Non-pigmented ciliary epithelial cell (primary cell): ENCODE measurements at regions not wholly inside any gene's neighbourhood (a gene's known extent, or its start where the extent isn't known, plus 50 kb on each side); places are given as distances from the start of the nearest gene placed in this dataset.

Experiments
- DNase-seq: peaks from one replicate; pipeline ENCODE4 v3.0.0-alpha.2; 2010; ENCODE audit warnings: low read depth

GRCh38 chr14:66197276-66197675 is 288.9 kb upstream of the CCDC196 start:
- DNase-seq = no peak

- DNase-seq = no peak
Measured at GRCh38 chr14:66206554-66206953, 279.6 kb upstream of the CCDC196 start.

DNA sequence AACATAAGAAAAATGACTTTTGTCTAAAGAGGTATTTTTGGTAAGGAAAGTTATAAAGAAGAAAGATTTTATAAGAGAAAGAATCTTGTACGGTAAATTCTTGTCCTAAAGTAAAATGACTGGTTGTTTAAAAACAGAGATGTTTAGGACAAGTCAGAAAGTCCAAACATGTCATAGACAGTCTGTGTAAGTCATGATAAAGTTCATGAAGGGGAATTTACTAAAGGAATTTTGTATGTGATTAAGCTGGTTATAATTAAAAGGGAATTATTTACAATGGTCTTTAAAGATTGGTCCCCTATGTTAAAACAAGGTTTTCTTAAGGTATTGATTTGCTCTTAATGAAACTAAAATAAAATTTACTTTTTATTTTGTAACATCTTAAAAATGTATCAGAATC is 269.4 kb upstream of the CCDC196 start:
- DNase-seq = no peak

GRCh38 chr14:66219886-66220285 is 266.3 kb upstream of the CCDC196 start:
- DNase-seq = no peak

DNA sequence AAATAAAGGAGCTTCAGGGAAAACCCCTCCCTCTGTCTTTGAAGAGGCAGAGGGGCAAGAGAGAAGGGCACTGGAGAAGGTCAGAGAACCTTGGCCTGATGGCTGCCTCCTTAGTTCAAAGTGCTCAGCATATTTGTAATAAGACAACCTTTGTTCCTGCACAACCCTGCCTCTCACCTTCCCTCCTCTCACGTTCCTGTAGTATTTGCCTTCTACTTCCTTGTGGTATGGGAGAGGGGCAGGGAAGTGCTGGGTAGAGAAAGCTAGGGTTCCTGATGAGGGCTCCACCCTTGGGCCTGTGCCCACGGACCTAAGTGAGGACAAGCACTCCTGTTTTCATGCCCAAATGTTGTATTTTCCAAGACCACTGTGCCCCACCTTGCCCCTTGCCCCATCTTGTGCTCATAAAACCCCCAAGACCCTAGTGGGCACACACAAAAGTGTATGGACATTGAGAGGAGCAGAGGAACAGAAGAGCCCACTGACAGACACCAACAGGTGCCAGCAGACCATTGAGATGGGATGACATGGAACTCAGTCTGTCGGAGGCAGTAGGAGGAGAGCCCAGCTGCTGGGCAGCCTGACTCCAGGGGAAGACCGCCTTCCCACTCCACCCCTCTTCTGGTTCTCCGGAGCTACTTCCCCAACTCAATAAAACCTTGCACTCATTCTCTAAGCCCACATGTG is 261.5 kb upstream of the CCDC196 start:
- DNase-seq = no peak

DNA sequence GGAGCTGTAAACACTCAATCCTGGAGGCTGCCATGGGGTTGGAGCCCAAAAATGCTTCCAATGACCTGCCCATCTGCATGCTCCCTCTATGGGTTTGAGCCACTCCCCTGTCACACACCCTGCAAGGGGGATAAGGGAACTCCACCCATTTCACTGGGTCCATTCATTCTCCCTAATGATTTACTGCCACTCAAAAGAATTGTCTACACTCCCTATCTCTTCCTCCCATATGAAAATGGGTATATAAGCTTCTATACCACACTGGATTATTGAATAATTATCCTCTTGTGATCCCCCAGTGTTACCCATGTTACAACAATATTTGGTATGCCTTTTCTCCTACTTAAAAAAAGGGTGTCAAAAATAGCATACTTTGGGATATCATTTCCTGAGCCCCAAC is 260.8 kb upstream of the CCDC196 start:
- DNase-seq = no peak

DNA sequence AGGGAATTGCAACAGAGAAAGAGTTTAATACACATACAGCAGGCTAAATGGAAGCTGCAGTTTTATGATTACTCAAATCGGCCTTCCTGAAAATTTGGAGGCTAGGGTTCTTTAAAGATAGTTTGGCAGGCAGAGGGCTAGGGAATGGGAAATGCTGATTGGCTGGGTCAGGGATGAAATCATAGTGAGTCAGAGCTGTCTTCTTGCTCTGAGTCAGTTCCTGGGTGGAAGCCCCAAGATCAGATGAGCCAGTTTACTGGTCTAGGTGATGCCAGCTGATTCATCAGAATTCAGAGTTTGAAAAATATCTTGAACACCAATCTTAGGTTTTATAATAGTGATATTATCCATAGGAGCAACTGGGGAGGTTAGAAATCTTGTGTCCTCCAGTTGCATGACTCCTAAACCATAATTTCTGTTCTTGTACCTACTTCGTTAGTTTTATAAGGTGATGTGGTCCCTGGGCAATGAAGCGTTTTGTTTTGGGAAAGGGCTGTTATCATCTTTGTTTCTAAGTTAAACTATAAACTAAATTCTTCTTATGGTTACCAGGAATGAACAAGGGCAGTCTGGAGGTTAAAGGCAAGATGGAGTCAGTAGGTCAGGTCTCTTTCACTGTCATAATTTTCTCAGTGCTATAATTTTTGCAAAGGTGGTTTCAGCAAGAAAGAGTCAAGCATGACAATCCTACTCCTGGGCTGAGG is 257.8 kb upstream of the CCDC196 start:
- DNase-seq = no peak

- DNase-seq = no peak
Measured at GRCh38 chr14:66231820-66232219, 254.4 kb upstream of the CCDC196 start.

- no peak for DNase-seq
Measured at GRCh38 chr14:66233591-66233990, 252.6 kb upstream of the CCDC196 start.

DNA sequence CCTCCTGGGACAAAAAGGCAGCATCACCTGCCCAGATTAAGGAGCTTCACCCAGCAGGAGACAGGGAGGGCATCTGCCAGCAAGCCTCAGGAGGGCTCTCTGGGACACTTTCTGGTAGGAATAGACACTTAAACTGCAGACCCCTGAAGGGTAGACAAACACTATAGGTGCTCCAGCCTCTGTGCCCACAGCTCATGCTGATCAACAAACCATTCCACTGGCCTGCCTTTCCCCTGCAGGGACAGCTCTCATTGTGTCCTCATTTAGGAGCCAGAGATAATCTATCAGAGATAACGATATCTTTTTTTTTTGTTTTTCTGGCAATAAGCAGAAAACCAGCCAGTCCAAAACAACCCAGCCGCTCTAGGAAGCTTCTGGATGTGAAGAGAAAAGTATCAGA is 251.8 kb upstream of the CCDC196 start:
- no peak for DNase-seq

- DNase-seq = no peak
Measured at GRCh38 chr14:66237741-66238140, 248.4 kb upstream of the CCDC196 start.

DNA sequence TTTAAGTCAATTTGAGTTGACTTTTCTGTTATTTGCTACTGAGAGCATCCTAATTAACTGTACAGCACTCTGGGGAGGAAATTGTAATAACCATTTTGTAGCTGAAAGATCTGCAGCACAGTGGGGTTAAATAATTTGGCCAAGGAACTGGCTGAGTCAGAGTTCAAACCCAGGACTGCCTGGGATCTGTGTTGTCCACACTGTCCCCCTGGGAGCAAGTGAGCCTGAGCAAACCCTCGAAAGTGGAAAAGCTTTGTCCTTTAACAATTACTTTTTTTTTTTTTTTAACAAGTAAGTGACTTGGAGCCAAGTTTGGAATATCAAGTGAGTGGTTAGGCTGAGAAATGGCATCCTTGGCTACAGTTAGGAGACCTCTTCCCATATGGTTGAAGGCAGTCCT is 247.2 kb upstream of the CCDC196 start:
- no peak for DNase-seq

DNA sequence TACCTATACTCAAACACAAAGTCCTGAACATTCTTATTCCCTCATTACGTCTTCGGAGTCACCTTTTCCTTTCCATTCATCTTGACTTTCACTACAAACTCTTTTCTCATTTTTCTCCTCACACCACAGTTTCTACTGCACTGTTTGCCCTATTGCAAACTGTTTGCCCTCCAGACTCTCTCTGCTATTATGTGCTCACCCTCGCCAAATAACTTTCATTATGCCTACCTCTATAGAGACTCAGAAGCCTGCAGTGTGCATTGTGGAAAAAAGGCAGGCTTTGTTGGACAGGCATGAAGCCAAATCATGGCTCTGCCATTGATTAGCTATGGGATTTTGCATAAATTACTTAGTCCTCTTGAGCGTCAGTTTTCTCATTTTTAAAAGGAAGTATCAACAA is 246.6 kb upstream of the CCDC196 start:
- no peak for DNase-seq

DNA sequence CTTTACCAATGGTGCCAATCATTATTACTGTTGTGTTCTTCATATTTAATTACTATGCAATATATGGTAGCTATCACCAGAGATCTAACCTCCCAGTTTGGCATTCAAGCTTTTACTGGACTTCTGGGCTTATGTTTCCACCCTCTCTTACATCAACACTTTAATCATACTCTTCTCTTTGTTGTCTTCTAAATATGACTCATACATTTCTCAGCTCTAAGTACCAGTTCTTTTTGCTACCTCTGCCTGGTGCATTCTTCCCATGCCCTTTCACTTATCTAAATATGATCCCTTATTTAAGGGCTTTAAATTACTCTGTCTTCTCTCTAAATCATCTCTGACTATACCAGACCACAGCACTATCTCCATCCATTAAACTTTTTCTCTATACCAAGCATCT is 246.1 kb upstream of the CCDC196 start:
- no peak for DNase-seq

DNA sequence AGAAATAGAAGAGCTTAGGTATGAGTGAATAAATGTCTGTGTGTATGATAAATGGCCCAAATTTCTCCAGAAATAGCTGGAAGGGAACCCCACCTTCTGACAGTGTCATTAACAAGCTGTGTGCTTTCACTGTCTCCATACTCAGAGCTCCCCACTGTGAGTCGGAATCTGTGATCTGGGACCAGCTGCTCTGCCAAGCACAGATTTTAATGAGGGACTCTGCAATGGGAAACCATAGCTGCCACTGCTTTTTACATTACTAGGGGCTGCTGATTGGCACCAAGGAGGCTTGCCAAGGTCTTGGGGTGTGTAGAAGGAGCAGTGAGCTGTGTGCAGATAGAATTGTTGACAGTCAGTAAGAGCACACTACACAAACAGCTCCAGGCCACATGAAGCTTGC is 244.2 kb upstream of the CCDC196 start:
- DNase-seq = no peak

GRCh38 chr14:66244834-66245233 is 241.3 kb upstream of the CCDC196 start:
- no peak for DNase-seq

DNA sequence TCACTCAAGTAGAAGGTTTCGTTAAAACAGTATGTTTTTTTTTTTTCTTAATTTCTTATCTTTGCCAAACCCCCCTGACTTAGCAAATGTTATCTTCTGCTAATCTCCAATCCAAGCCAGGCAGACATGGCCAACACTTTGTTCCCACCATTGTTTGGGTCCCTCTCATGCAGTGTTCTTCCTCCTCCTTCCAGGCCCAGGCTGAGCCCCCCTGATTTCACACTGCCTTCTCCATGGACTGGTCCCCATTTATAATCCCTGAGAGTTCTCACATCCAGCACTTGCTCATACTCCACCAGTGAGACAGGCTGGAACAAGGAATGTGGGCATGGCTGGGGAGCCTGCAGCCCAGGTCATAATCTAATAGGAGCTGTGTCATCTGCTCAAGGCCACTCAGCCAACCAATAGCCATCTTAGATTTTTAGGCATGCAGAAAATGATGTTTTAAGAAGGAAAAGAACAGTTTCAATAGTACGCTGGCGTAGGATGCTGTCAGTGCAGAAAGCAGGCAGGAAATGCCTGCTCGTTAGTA is 238.4 kb upstream of the CCDC196 start:
- no peak for DNase-seq

DNA sequence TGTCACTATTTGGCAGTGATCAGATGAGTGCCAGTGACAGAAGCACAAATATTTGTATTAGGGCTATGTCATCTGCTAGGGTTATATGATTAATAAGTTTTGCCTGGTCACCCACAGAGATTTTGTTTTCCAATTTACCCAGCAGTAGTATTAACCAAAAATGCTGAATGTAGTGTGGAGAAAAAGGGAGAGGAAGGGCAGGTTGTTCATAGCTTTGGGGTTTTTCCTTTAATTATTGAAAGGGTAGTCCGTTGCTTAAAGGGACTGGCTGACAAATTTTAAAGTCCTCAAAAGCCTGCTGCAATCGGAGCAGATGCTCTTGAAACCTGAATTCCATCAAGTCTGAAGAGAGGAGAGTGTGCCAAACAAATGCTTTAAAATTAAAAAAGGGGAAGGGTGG is 237.9 kb upstream of the CCDC196 start:
- DNase-seq = no peak

DNA sequence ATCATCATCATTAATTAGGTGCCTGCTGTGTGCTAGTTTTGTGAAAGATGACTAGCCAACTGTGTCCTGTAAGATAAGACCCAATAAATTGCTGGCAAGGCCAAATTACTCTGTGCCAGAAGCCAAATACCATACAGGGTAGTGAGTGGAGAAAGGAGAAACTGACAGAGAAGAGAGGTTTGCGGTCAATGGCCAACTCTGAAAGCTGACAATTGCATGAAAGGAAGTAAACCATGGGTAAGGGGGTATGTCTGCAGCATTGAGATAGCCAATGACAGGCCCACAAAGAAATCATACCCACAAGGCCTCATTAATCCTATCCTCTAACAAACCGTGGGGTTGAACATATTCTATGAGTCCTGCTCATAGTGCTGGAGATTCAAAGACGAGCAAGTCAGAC is 236.6 kb upstream of the CCDC196 start:
- DNase-seq = no peak

DNA sequence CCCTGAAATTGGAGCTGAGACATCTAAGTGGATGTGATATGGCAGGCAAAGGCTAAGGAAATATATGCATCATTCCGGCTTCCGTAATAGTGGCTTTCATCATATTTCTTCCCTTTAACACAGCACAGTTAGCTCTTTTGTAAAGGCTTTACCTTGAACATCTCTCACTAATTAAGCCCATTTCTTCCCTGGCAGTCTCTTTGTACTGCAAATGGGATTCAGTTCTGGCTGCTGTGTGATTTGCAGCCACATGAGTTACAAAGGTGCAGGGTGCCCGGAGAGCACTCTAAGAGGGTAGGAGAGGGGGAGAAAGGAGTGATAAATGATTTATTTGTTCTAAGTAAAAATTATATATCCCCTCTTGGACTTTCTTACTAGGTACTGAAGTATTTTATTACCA is 232.1 kb upstream of the CCDC196 start:
- DNase-seq = no peak

DNA sequence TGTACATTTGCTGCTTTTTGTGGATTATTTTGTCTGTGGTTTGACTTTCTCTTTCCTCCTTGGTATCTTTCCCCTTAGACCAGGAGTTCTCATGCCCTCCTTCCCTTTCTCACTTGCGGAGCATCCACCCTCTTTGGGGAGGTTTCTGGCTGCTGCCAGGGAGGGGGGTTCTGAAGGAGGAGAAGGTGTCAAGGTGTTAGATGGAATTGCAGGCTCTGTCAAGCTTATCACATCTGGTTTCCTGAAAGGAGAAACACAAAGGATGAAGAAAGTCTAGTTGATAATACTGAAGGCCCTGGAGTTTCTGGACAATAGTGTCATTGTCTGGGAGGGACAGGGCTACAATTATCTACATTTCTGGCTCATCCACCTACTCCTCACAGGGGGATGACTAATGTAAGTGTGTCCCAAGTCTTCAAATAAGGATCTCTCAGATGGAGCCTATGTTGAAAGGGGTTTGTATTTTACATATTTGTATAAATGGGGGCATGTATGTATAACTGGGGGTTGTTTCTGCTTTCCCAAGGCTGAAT is 217.3 kb upstream of the CCDC196 start:
- DNase-seq = no peak

DNA sequence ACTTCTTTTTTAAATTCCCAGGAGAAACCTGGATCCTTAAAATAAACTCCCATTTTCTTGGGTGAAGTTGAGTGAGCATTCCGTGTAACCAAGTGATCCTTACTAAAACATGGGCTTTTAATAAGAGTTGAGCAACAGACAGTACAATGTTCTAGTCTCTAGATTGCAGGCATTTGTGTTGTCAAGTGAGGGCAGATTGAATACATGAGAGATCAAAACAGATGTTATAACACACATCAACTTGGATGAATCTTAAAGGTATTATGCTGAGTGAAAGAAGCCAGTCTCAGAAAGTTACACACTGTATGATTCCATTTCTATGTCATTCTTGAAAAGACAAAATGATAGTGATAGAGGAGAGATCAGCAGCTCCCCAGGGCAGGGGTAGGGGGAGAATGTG is 213.9 kb upstream of the CCDC196 start:
- no peak for DNase-seq

- DNase-seq = no peak
Measured at GRCh38 chr14:66273261-66273832, 212.8 kb upstream of the CCDC196 start.
